ENCODE measurements at regions not wholly inside any gene's neighbourhood (a gene's known extent, or its start where the extent isn't known, plus 50 kb on each side); places are given as distances from the start of the nearest gene placed in this dataset.

DNA sequence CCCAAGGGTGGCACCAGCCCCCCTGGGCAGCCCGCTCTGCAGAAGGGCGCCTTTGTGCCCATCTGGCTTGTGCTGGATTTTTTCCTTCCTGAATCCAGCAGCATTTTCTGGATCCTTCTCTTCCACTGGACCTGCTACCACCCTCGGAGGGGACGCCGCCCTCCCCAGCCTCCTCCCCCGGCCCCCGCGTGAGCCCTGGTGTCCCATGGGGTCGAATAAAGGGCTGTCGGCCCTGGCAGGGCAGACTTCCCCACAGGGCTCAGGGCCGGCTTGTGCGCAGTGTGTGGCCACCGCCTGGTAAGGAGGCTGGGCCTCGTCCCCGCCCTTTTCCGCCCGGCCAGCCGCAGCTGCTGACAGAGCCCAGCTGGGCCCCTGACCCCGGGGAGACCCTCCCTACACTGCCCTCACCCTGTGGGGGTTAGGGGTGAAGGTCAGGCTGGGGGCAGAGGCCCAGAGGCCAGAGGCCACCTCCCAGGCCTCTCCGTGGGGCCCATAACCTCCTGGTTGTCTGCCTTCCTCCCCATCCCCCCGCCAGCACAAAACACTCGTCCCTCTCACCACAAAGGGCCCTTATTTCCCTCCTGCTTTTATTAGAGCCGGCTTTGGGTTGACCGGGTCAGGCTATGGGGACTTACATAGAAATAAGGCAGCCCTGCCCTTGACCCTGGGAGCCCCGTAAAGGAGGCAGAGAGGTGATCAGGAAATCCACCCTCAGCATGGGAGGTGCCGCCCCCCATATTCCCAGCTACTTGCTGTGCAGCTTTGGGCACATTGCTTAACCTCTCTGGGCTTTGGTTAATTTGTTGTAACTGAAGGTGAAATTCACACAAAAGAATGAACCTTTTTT, 179.3 kb upstream of the CIBAR2 start:
- Histone ChIP-seq H3K27me3 (no peaks in the 10 kb centered on the region), H3K9me3 (no peaks in the 10 kb centered on the region), H3K4me1 (peaks cover 4 to 7% of the 10 kb centered on the region in 2 donors), H3K27ac (no peak overlapping the region), H3K4me3 (replicated peaks in 1 of 3) (no peak overlapping the region), H3K36me3 (no peaks in the 10 kb centered on the region)
- no peak for DNase-seq
- TF ChIP-seq, protein P1, sequence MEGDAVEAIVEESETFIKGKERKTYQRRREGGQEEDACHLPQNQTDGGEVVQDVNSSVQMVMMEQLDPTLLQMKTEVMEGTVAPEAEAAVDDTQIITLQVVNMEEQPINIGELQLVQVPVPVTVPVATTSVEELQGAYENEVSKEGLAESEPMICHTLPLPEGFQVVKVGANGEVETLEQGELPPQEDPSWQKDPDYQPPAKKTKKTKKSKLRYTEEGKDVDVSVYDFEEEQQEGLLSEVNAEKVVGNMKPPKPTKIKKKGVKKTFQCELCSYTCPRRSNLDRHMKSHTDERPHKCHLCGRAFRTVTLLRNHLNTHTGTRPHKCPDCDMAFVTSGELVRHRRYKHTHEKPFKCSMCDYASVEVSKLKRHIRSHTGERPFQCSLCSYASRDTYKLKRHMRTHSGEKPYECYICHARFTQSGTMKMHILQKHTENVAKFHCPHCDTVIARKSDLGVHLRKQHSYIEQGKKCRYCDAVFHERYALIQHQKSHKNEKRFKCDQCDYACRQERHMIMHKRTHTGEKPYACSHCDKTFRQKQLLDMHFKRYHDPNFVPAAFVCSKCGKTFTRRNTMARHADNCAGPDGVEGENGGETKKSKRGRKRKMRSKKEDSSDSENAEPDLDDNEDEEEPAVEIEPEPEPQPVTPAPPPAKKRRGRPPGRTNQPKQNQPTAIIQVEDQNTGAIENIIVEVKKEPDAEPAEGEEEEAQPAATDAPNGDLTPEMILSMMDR (IDR thresholded peaks at IDR 0.05): no peak
- TF ChIP-seq POLR2A (IDR thresholded peaks at IDR 0.05): no peak
- intact Hi-C loops (cut with DNase I): no loop called here
- 75 to 81% methylated on average over 19 to 22 of the region's 26 CpGs for WGBS, 2 donors

DNA sequence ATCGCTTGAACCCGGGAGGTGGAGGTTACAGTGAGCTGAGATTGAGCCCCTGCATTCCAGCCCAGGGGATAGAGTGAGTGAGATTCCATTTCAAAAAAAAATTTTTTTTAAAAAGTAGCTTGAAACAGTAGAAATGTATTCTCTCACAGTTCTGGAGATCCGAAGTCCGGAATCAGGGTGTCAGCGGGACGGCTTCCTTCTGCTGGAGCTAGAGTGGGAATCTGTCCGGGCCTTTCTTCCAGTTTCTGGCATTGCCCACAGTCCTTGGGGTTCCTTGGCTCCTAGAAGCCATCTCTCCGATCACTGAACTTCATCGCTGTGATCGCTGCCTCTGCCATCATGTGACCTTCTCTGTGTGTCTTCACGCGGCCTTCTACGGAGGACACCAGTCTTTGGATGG, 181.2 kb upstream of the CIBAR2 start:
- Histone ChIP-seq H3K27me3 (no peaks in the 10 kb centered on the region), H3K4me3 (replicated peaks in 1 of 3) (no peak overlapping the region), H3K9me3 (no peaks in the 10 kb centered on the region), H3K27ac (no peak overlapping the region), H3K4me1 (no peaks in the 10 kb centered on the region), H3K36me3 (no peaks in the 10 kb centered on the region)
- no peak for DNase-seq
- 95% methylated on average over 13 of the region's 13 CpGs for WGBS, 2 donors
- intact Hi-C loops (cut with DNase I): no loop called here
- TF ChIP-seq, protein P1 (IDR thresholded peaks at IDR 0.05): no peak
- no peak for TF ChIP-seq POLR2A (IDR thresholded peaks at IDR 0.05)

DNA sequence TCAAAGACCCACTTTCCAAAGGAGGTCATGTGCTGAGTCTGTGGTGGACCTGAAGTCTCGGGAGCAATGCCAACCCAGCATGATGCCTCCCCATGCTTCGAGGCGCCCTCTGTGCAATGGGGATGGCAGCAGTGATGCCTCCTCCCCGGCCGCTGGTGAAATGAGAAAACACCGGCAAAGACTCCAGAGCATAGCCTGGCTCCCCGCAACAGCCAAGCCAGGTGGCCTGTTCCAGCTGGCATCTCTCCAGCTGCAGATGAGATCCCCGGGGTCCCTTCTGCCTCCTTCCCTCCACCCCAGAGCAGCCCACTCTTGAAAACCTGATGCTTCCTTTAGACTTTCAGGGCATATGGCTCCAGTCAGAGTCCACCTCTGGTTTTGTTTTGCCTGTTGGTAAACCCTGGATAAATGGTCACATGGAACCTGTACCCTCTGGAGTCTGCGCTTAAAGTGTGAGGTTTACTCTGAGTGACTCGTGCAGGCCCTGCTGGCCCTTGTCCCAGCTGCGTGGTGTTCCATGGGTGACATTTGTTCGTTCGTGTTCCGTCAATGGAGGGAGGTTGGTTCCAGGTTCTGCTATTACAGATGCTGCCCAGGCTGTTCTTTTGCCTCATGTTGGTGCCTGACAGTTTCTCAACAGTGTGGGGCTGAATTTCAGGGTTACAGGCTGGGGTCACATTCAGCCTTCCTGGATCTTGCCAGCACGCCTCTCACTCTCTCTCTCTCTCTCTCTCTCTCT, 181.8 kb upstream of the CIBAR2 start:
- TF ChIP-seq POLR2A (IDR thresholded peaks at IDR 0.05): no peak
- TF ChIP-seq, protein P1 (IDR thresholded peaks at IDR 0.05): no peak
- Histone ChIP-seq H3K27ac (no peak overlapping the region), H3K4me1 (no peaks in the 10 kb centered on the region), H3K27me3 (no peaks in the 10 kb centered on the region), H3K9me3 (no peaks in the 10 kb centered on the region), H3K36me3 (no peaks in the 10 kb centered on the region), H3K4me3 (replicated peaks in 1 of 3) (no peak overlapping the region)
- DNase-seq: no peak
- 51 to 79% methylated on average over 8 to 15 of the region's 15 CpGs for WGBS, 2 donors
- intact Hi-C loops (cut with DNase I): no loop called here

DNA sequence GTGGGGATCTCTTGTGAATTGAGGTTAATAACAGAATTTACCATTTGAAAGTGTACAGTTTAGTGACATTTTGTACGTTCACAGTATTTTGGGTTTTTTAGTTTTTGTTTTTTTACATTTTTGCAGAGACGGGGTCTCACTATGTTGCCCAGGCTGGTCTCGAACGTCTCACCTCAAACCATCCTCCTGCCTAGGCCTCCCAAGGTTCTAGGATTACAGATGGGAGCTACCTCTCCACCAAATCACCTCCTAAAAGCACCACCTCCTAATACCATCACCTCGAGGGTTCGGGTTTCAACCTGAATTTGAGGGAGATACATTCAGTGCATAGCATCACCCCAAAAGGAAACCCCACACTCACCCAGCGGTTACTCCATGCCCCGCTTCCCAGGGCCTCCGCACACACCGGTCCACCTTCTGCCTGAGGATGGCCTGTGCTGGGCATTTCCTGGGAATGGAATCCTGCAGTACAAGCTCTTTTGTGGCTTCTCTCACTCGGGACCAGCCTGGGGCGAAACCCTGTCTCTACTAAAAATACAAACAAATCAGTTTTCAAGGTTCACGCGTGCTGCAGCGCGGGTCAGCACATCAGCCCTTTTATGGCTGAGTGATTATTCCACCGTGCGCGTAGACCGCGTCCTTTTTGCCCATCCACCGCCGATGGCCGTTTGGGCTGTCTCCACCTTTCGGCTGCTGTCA, 182.7 kb upstream of the CIBAR2 start:
- Histone ChIP-seq H3K27ac (no peak overlapping the region), H3K9me3 (no peaks in the 10 kb centered on the region), H3K27me3 (no peaks in the 10 kb centered on the region), H3K4me3 (replicated peaks in 1 of 3) (no peak overlapping the region), H3K4me1 (no peaks in the 10 kb centered on the region), H3K36me3 (no peaks in the 10 kb centered on the region)
- DNase-seq: no peak
- WGBS, 2 donors: 92 to 96% methylated on average over 25 of the region's 25 CpGs
- no peak for TF ChIP-seq POLR2A (IDR thresholded peaks at IDR 0.05)
- TF ChIP-seq, protein P1 (IDR thresholded peaks at IDR 0.05): no peak
- intact Hi-C loops (cut with DNase I): no loop called here

Measured in thyroid gland (tissue), 4 donors.